ENCODE measurements at regions not wholly inside any gene's neighbourhood (a gene's known extent, or its start where the extent isn't known, plus 50 kb on each side); places are given as distances from the start of the nearest gene placed in this dataset.

DNA sequence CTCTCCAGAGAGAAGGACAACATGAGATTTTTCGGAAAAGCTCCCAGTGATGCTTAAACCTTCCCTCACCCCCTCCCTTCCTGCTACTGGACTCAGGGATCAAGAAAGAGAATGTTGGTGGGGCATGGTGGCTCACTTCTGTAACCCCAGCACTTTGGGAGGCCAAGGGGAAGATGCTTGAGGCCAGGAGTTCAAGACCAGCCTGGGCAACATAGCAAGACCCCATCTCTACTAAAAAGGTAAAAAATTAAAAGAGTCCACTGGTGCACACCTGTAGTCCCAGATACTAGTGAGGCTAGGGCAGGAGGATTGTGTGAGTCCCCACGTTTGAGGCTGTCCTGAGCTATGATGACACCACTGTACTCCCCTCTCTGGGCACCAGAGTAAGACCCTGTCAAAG is 162.9 kb upstream of the RAB4A start:
- TF ChIP-seq, protein P1, sequence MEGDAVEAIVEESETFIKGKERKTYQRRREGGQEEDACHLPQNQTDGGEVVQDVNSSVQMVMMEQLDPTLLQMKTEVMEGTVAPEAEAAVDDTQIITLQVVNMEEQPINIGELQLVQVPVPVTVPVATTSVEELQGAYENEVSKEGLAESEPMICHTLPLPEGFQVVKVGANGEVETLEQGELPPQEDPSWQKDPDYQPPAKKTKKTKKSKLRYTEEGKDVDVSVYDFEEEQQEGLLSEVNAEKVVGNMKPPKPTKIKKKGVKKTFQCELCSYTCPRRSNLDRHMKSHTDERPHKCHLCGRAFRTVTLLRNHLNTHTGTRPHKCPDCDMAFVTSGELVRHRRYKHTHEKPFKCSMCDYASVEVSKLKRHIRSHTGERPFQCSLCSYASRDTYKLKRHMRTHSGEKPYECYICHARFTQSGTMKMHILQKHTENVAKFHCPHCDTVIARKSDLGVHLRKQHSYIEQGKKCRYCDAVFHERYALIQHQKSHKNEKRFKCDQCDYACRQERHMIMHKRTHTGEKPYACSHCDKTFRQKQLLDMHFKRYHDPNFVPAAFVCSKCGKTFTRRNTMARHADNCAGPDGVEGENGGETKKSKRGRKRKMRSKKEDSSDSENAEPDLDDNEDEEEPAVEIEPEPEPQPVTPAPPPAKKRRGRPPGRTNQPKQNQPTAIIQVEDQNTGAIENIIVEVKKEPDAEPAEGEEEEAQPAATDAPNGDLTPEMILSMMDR (IDR thresholded peaks at IDR 0.05; ENCODE audit: low read depth, low read length): no peak
- H3K27me3 ChIP-seq (ENCODE audit: insufficient read depth, low read depth, severe bottlenecking): no peaks in the 10 kb centered on the region
- no peak overlapping the region for H3K27ac ChIP-seq
- no peaks in the 10 kb centered on the region for H3K36me3 ChIP-seq
- H3K4me3 ChIP-seq (ENCODE audit: low read depth, low read length): no peak overlapping the region
- H3K9me3 ChIP-seq (ENCODE audit: severe bottlenecking): no peaks in the 10 kb centered on the region
- DNase-seq: no peak

- H3K9me3 ChIP-seq (ENCODE audit: severe bottlenecking): no peaks in the 10 kb centered on the region
- H3K27me3 ChIP-seq (ENCODE audit: insufficient read depth, low read depth, severe bottlenecking): no peaks in the 10 kb centered on the region
- TF ChIP-seq, protein P1 (IDR thresholded peaks at IDR 0.05; ENCODE audit: low read depth, low read length): no peak
- H3K4me3 ChIP-seq (ENCODE audit: low read depth, low read length): no peak overlapping the region
- no peak overlapping the region for H3K27ac ChIP-seq
- DNase-seq: no peak
- H3K36me3 ChIP-seq: no peaks in the 10 kb centered on the region
These were observed 162.2 kb upstream of the RAB4A start for GRCh38 chr1:229108598-229109201.

DNA sequence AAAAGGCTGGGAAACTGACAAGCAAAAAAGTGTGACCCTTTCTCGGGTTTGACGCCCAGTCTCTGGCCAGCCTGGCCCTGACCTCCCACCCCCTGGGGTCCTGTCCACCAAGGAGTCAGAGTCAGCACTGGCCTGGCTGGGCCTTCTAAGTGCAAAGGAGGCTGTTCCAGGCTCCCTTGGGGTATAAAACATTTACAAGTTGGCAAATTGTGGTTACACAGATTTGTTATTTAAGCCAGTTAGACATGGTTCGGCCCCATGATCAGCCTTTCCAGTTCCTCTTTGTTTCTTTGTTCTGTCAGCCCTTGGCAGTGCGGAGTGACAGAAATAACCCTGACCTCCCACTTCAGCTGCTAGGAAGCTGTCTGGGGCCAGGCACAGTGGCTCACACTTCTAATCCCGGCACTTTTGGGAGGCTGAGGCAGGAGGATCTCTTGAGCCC is 161.6 kb upstream of the RAB4A start:
- TF ChIP-seq, protein P1 (IDR thresholded peaks at IDR 0.05; ENCODE audit: low read depth, low read length): no peak
- Histone ChIP-seq H3K36me3 (no peaks in the 10 kb centered on the region), H3K27ac (no peak overlapping the region), H3K27me3 (ENCODE audit: insufficient read depth, low read depth, severe bottlenecking) (no peaks in the 10 kb centered on the region), H3K9me3 (ENCODE audit: severe bottlenecking) (no peaks in the 10 kb centered on the region), H3K4me3 (ENCODE audit: low read depth, low read length) (no peak overlapping the region)
- DNase-seq: no peak

DNA sequence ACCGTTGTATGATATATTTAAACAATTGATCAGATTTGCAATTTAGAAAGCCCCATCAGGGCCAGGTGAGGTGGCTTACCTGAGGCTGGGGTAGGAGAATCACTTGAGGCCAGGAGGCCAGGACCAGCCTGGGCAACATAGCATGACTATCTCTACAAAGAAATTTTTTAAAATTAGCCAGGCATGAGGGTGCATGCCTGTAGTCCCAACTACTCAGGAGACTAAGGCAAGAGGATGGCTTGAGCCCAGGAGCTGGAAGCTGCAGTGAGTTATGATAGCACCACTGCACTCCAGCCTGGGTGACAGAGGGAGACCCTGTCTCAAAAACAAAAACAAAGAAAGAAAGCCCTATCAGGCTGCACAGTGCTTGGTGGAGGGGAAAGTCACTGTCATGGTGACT is 159.9 kb upstream of the RAB4A start:
- Histone ChIP-seq H3K27me3 (ENCODE audit: insufficient read depth, low read depth, severe bottlenecking) (no peaks in the 10 kb centered on the region), H3K9me3 (ENCODE audit: severe bottlenecking) (no peaks in the 10 kb centered on the region), H3K36me3 (no peaks in the 10 kb centered on the region), H3K27ac (no peak overlapping the region), H3K4me3 (ENCODE audit: low read depth, low read length) (no peak overlapping the region)
- no peak for DNase-seq
- TF ChIP-seq, protein P1 (IDR thresholded peaks at IDR 0.05; ENCODE audit: low read depth, low read length): no peak

GRCh38 chr1:229111703-229112319 is 159.1 kb upstream of the RAB4A start:
- TF ChIP-seq, protein P1 (IDR thresholded peaks at IDR 0.05; ENCODE audit: low read depth, low read length): no peak
- no peak for DNase-seq
- Histone ChIP-seq H3K4me3 (ENCODE audit: low read depth, low read length) (no peak overlapping the region), H3K9me3 (ENCODE audit: severe bottlenecking) (no peaks in the 10 kb centered on the region), H3K27me3 (ENCODE audit: insufficient read depth, low read depth, severe bottlenecking) (no peaks in the 10 kb centered on the region), H3K36me3 (no peaks in the 10 kb centered on the region), H3K27ac (no peak overlapping the region)
